NCI-H345 treated with DMSO at 0.1 percent for 48 hours (cell line): ENCODE measurements at regions not wholly inside any gene's neighbourhood (a gene's known extent, or its start where the extent isn't known, plus 50 kb on each side); places are given as distances from the start of the nearest gene placed in this dataset.

Source experiments
- DNase-seq: peaks from one replicate; lab custom pipeline; 2025; ENCODE audit not compliant: unreplicated experiment; lab: John Stamatoyannopoulos, UW

- no peak for DNase-seq
Measured at GRCh38 chr2:8487461-8487932, 194.4 kb upstream of the ID2 start.

DNA sequence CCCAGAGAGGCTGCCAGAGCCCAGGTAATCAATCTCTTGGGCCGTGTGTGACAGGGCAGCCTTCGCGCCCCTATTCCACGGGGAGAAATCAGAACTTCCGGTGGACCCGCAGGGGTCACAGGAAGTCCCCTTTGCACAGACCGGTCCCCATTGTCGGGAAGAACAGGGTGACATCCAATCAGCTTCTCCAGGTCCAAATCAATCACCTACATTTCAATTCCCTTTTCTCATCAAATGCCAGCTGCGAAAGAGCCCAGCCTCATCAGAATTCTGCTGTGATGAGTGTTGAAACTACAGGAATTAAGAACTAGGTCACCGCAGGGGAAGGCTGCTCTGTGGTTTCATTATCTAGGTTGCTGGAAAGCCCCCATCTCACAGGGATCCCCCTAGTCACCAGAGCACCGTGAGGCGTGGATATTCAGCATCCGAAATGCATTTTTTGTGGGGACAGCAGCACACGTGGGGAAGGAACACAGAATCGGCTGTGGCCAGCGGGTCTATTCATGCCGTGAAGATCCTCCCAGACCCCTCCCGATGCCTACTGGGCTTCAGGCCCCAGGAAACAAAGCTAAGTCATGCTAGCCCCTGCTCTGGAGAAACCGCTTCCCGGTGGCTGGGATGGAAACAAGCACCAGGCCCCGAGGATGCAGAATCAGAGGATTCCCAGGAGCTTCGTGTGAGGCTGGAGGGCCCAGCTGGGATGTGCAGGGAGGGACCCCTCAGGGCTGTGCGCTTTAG is 193.7 kb upstream of the ID2 start:
- no peak for DNase-seq

DNA sequence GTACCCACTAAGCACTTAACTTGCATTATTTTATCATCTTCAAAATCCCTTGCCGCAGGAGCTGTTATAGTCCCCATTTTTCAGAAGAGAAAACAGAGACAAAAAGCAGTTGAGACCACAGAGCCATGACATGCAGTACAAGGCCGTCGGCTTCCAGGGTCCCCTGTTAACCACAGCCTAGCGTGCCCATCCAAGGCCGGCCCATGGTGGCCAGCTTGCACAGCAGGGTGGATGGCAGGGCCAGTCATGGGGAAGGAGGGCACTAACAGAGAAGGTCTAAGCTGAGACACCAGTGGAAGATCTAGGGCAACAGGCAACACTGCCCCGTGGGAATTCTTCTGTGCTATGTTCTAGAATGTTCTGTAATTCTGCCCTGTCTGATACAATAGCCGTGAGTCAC is 192.6 kb upstream of the ID2 start:
- DNase-seq, result no peak

GRCh38 chr2:8489751-8490150 is 192.1 kb upstream of the ID2 start:
- no peak for DNase-seq

DNA sequence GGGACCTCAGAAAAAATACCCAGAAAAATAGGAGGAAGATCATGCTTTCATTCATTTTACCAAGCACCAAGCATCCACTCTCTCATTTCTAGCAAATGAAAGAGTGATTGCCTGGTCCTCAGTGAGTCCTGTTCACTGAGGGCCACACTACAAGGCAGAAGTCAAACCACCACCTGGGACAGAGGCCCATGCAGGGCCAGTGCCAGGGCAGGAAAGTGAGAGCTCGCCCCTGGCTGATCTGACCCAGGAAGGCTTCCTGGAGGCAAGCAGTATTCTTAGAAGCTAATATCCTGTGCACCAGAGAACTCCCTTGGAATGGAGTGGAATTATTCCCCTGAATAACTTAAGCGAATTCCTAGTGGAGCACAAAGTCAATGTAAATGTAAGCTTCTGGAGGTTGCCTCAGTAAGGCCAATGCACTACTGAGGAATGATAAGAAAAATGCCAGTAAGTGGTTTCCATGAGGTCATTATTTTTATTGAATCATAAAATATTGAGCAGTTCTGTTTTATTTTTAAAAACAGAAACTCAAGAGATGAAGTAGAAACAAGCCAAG is 191.6 kb upstream of the ID2 start:
- DNase-seq, result no peak

DNA sequence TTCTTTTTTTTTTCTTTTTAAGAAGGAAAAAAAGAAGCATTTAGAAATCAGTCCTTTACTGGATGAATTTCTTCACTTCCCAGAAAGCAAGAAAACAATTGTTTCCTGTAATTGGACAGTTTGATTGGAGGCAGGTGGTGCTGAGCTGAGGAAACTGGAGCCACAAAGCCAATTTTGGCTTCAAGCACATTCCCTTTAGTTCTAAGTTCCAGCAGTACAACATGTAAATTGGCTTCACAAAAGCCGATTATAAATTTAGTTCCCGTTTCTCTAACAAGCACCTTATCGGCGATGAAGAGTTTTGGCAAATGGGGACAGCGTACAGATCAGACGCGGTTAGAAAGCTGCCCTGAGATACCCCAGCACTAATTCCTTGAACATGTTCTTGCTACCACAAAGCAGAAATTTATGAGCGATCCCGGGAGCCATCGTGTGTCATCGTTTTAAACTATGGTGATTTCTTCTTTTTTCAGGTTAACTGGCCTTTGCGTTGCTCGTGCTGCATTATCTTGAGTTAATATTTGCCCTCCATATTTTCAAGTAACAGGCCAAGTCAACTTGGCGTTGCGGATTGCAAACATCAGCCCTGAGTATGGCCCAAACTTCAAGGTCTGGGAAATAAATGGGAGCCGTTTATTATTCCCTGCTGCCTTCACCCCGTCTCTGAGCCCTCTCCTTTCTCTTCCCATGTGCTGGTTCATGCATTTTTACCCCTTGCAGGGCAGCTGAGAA is 190.4 kb upstream of the ID2 start:
- no peak for DNase-seq

- DNase-seq, result no peak
Measured at GRCh38 chr2:8494151-8494550, 187.7 kb upstream of the ID2 start.

DNA sequence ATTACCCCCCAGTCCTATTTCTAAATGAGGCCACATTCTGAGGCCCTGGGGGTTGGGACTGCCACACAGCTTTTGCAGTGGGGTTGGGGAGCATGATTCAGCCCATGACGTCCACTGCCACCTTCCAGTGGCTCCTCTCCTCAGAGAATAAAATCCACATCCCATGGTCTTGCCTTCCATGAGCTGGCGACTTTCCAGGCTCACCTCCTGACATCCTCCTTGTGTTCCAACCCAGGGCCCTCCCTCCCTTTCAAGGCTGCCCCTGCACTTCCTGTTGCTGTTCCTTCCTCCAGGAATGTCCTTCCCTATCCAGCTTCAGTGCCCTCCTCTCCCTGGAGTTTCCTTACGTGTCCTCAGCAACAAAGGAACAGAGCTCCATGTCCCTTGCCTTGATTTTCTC is 187.3 kb upstream of the ID2 start:
- no peak for DNase-seq

DNA sequence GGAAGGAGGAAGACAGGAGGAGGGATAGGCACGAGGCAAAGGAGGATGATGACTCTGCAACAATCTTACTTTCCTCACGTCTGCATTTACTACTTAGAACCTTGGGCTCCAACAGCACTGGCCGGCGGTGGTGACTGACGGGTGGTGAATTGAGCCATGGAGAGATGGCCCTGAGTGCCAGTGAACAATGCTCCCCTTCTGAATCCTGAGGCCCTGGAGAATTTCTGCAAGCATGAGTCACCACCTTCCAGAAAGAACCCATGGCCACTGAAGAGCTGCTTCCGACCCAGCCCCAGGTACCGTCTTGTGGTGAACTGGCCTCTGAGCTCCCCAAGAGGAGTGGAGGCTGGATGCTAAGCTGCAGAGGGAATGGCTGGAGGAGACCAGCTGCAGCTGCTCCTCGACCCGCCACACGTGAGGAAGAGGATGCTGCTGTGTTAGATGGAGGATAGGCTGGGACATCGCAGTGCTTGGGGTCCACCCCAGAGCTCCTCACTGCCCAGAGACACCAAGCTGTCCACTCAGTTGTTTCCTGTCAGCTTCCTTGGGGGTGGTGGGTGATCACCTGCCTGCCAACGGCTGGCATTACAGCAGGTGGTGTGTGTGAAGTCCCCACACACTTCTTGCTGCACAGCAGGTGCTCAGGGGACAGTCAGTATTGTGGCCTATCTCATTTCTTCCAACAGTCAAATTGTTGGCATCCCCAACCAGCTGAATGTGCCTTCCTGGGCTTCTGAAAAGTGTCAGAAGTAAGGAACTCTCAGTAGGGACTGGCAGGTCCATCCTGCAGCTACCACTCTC is 186.5 kb upstream of the ID2 start:
- no peak for DNase-seq

DNA sequence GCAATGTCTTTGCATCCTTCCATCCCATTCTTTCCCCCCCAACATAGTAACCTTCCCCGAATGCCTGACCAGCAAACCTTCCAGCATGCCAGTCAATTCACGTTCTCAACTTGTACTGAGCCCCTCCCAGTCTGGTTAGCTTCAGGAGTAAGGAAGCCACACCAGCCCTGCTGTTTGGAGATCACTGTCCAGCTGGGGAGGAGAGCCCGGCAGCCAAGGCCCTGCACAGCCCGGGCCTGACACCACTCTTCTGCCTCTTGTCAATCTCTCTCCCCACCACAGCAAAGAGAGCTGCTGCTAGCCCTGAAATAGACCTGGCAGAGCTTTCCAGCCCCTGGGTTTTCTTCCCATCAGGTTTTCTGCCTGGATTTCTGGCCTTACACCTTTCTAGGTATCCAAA is 185.8 kb upstream of the ID2 start:
- DNase-seq, result no peak

DNA sequence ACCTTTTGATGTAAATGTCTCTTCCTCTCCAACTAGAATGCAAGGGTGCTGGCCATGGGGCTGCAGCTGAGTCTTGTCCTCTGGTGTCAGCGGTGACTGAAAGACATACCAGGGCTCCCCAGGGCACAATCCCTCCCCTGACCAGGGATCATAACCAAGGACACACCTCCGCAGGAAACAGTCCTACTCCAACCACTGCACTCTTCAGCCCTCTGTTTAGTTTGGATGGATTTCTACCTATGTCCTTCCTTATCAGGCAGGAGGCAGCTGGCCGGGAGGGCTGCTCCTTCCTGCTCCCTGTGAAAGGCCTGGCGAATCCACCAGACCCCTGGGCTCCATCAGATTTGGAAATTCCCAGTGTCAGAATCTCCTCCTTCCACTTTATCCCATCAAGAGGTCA is 185.2 kb upstream of the ID2 start:
- DNase-seq, result no peak

DNA sequence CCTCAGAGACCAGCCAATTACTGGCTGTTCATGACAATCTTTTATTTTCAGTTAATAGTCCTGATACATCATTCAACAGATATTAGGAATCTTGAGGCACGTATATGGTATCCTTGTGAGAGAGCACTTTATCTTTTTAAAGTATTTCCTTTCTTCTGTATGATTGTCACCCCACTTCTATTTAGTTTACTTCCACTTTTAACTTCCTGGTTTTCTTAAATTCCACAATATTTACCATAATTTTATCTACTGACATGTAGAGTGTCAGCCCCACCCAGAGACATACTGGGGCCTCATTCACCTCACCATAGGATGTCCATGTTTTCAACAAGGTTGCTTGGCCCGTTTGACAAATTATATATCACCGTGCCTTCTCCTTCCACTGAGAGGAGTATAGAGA is 182.9 kb upstream of the ID2 start:
- DNase-seq, result no peak

DNA sequence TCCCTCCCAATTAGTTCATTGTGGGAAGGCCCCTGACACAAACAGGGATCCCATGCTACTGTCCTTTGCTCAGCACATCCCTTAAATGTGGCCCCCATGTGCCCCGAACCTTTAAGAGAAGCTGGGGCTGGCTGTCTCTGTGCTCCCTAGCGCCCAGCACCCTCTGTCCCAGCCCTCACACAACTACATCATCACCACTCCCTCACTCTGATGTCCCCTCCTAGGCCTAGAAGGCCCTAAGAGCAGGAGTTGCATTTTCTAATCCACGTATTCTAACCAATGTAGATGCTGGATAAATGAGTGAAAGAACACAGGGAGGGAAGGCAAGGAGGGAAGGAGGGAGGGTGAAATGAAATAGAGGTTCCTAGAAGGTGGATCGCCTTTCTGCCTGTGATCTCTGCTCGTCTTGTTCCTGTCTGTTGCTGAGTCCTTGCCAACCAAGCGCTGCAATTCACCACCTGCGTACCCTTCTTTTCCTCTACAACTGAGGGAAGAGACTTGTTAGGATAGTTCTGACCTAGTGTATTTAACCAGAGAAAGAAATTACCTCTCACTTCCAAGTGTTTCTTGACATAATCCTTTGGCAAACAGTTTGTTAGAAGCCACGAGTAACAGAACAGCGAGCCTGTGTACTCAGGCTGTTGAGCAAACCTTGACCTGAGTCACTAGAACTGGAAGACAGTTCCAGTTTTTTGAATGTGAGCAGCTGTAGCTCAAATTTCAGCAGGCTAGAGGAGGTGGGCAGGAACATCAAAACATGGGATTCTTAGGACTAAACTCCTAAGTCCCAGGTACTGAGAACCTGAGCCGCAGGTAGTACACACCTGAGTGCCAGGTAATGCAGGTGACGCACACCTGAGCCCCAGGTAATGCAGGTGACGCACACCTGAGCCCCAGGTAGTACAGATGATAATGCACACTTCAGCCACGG is 181.5 kb upstream of the ID2 start:
- DNase-seq, result peak; percentile 16

GRCh38 chr2:8501061-8501720 is 180.7 kb upstream of the ID2 start:
- DNase-seq, result peak; percentile 8

DNA sequence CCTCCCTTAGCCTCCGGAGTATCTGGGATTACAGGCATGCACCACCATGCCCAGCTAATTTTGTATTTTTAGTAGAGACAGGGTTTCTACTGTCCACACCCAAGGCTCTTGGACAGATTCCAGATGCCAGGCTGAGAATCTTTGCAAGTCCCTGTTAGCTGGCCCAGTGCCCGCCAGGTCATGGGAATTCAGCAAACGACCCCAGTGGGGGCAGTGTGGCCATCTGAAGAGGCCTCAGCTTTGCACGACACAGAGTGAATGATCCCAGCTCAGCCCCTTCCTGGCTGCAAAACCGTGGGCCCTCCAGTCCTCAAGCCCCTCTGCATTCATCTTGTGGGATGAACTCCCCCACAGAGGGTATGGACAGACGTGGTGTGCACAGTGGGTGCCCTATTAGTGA is 179.5 kb upstream of the ID2 start:
- no peak for DNase-seq

- no peak for DNase-seq
Measured at GRCh38 chr2:8505311-8505920, 176.4 kb upstream of the ID2 start.

GRCh38 chr2:8506746-8507145 is 175.1 kb upstream of the ID2 start:
- no peak for DNase-seq

DNA sequence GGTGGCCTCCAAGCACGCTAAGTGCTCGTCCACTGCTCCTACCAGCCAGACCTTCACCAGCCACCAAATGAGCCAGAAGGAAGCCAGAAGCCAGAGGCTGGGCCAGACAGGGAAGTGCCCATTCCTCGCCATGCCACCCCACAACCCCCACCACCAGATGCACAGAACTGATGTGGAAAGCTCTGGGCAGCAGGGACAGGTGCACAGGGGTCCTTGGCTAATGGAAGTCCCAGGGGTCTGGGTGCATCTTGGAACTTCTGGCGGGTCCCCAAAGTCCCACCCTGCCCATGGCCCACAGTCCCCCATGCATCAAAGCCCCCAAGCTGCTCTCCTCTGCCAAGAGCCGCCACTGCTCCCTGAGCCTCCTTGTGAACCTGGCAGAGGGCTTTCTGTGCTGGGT is 173.1 kb upstream of the ID2 start:
- DNase-seq, result no peak

- no peak for DNase-seq
Measured at GRCh38 chr2:8509621-8510020, 172.2 kb upstream of the ID2 start.
